ENCODE measurements at regions not wholly inside any gene's neighbourhood (a gene's known extent, or its start where the extent isn't known, plus 50 kb on each side); places are given as distances from the start of the nearest gene placed in this dataset.
"Not testable (repeated sequence)": the region's sequence is repeated elsewhere in the genome, so short reads cannot be mapped to it uniquely, and the experiment has no call there.

- DNase-seq = not testable (repeated sequence)
These were observed 69.5 kb upstream of the SLC25A36 start for GRCh38 chr3:140872165-140872564.

DNA sequence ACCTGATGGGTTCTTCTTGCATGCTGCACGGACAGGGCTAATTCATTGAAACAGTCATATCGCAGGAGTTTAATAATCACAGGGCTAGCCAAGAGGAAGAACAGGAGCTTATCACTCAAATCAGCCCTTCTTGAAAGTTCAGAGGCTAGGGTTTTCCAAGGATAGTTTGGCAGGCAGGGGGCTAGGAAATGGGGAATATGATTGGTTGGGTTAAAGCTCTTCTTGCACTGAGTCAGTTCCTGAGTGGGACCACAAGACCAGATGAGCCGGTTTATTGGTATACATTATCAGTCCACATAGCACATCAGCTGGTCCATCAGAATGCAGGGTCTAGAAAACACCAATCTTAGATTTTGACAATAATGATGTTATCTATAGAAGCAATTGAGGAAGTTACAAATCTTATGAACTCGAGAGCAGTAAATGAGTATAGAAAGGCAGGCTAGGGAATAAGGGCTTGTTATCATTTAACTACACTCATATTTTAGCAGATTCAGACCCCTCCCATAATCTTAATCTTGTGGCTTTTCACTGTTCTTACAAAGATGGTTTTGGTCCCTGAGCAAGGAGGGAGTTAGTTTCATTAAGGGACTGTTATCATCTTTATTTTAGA, 58.1 kb upstream of the SLC25A36 start:
- DNase-seq = no peak

GRCh38 chr3:140885697-140886096, 55.9 kb upstream of the SLC25A36 start:
- not testable (repeated sequence) for DNase-seq

Measured in NCI-H2081 (cell line).